Epithelial cell of proximal tubule (primary cell): ENCODE measurements at regions not wholly inside any gene's neighbourhood (a gene's known extent, or its start where the extent isn't known, plus 50 kb on each side); places are given as distances from the start of the nearest gene placed in this dataset.
A peak's percentile ranks its signal among the peaks of the same experiment; 100 is the strongest.

Source experiments
- DNase-seq: peaks from one replicate; pipeline ENCODE4 v3.0.0-alpha.2; 2011; ENCODE audit warnings: low read depth
- H3K4me3 ChIP-seq: 2 replicates; pipeline ENCODE4 v1.5.1; 2011; ENCODE audit warnings: low read depth, mild to moderate bottlenecking, low read length
- TF ChIP-seq, protein P1 (sequence below): conservative IDR thresholded peaks from 2 replicates; pipeline ENCODE4 v1.5.1; 2012; ENCODE audit warnings: low read depth, mild to moderate bottlenecking, low read length

DNA sequence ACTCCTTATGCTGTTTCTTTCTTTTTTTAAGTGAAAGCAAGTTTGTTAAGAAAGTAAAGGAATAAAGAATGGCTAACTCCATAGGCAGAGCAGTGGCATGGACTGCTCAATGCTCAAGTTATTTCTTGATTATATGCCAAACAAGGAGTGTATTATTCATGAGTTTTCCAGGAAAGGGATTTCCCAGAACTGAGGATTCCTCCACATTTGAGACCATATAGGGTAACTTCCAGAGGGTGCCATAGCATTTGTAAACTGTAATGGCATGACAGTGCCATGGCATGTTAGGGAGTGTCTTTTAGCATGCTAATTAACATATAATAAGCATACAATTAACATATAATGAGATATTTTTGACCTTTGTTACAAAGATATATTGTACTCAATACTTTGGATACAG lies 1034.5 kb upstream of the PHF14 start:
- no peak overlapping the region for H3K4me3 ChIP-seq
- peak; percentile 58 for DNase-seq
- TF ChIP-seq, protein P1, sequence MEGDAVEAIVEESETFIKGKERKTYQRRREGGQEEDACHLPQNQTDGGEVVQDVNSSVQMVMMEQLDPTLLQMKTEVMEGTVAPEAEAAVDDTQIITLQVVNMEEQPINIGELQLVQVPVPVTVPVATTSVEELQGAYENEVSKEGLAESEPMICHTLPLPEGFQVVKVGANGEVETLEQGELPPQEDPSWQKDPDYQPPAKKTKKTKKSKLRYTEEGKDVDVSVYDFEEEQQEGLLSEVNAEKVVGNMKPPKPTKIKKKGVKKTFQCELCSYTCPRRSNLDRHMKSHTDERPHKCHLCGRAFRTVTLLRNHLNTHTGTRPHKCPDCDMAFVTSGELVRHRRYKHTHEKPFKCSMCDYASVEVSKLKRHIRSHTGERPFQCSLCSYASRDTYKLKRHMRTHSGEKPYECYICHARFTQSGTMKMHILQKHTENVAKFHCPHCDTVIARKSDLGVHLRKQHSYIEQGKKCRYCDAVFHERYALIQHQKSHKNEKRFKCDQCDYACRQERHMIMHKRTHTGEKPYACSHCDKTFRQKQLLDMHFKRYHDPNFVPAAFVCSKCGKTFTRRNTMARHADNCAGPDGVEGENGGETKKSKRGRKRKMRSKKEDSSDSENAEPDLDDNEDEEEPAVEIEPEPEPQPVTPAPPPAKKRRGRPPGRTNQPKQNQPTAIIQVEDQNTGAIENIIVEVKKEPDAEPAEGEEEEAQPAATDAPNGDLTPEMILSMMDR = no peak

DNA sequence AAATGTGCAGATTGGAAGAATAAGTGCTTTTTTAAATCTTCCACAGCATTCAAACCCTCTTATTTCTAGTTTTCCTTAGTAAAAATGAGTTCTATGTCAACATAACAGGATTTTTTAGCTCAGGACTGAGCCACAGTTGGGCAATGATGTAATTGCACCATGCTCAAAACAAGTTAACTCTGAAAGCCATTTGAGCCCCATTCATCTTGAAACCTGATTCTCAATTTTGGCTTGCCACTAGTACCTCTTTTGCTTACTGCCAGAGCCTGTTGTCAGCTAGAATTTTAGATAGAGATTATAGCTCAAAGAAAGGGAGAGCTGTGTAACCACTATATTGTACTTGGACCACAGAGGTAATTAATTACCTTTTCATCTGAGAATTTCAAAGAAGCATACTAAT lies 1028.5 kb upstream of the PHF14 start:
- no peak overlapping the region for H3K4me3 ChIP-seq
- TF ChIP-seq, protein P1 = no peak
- DNase-seq = no peak

GRCh38 chr7:9945857-9946256 lies 1027.8 kb upstream of the PHF14 start:
- DNase-seq = no peak
- no peak overlapping the region for H3K4me3 ChIP-seq
- TF ChIP-seq, protein P1 = no peak

- no peak for DNase-seq
- TF ChIP-seq, protein P1 = no peak
Observed at GRCh38 chr7:9955138-9955537, 1018.5 kb upstream of the PHF14 start.

GRCh38 chr7:9958486-9958885 lies 1015.2 kb upstream of the PHF14 start:
- no peak for DNase-seq
- TF ChIP-seq, protein P1 = no peak
- no peak overlapping the region for H3K4me3 ChIP-seq

More at GRCh38 chr7:9955138-9955537, 1018.5 kb upstream of the PHF14 start:
- no peak overlapping the region for H3K4me3 ChIP-seq

DNA sequence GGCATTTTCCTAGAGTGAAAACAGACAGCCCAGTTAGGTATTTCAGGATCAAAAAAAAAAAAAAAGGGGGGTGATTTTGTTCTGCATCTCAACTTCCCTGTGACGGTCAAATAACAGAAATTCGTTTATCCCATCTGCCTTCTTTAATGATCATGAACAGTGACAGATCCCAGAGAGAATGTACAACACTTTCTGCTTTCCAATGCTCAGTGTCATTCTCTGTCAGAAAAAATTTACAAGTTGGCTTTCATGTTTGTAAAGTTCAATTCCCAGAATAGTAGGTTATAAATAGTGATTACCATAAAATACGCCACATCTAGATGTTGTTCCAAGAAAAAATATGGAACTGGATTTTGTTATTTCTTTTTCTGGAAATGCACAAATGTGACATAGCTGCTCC lies 1013.2 kb upstream of the PHF14 start:
- TF ChIP-seq, protein P1 = no peak
- no peak for DNase-seq
- no peak overlapping the region for H3K4me3 ChIP-seq

DNA sequence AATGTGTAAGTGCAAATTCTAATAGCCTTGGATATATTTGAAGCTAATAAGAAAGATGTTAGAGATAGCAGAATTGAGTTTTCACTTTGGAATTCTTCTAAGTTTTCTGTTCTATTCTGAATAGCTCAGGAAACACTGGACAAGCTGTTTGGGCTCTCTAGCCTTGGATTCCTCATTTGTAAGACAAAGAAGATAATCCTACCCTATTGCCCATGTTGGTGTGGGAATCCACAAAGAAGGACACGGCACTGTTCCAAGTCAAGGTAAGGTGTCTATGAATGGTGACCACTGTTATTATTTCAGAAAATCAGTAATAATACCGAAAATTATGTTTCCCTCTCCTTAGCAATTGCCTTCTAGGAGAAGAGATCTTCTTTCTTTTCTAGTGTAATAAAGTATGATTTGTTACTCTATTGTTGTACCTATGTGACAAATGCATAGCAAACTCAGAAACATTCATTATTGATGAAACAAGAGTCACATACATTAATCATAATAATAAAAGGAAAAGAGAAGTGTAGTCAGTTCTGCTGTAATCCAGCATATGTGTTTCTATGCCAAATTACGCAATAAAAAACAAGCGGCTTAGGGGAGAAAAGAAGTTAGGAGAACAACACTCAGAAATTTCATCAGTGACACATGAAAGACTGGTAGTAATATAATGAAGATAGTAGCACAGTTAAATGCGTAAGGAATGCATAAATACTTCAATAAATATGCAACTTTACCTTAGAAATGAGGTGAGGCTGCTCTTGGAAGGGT lies 1012.3 kb upstream of the PHF14 start:
- H3K4me3 ChIP-seq = no peak overlapping the region
- DNase-seq = no peak
- TF ChIP-seq, protein P1 = no peak
